ENCODE measurements at regions not wholly inside any gene's neighbourhood (a gene's known extent, or its start where the extent isn't known, plus 50 kb on each side); places are given as distances from the start of the nearest gene placed in this dataset.

DNA sequence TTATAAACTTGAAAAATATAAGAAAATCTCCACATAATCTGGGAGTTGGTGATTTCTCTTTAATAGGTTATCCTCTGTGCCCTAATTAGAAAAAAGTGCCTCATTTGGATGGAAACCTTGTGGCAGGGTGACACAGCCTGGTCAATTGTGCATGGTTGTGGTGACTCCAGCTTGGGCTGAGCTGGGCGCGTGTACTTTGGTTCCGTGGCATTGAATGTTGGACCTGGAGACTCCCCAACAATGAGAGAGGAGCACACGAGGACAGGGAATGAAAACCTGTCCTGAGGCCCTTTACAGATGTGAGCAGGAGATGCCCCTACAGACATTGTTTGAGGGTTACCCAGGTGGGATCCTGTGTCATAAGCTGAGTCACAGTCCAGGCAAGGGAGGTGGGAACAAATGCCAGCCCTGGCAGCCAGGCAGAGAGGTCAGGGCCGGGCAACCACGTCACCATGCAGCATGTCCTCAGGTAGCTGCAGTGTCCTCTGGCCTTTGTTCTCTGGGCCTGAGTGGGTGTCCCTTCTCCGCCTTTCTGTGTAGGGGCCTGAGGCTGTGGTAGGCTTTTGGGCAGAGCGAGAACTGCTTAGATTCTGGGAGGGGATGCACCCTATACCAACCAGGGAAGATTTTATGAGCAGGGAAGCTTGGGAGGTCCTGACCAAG is 147.4 kb upstream of the TBX20 start:
- TF ChIP-seq, protein P1, sequence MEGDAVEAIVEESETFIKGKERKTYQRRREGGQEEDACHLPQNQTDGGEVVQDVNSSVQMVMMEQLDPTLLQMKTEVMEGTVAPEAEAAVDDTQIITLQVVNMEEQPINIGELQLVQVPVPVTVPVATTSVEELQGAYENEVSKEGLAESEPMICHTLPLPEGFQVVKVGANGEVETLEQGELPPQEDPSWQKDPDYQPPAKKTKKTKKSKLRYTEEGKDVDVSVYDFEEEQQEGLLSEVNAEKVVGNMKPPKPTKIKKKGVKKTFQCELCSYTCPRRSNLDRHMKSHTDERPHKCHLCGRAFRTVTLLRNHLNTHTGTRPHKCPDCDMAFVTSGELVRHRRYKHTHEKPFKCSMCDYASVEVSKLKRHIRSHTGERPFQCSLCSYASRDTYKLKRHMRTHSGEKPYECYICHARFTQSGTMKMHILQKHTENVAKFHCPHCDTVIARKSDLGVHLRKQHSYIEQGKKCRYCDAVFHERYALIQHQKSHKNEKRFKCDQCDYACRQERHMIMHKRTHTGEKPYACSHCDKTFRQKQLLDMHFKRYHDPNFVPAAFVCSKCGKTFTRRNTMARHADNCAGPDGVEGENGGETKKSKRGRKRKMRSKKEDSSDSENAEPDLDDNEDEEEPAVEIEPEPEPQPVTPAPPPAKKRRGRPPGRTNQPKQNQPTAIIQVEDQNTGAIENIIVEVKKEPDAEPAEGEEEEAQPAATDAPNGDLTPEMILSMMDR (IDR thresholded peaks at IDR 0.05): no peak
- TF ChIP-seq POLR2A (IDR thresholded peaks at IDR 0.05) (no peak), POLR2AphosphoS5 (IDR thresholded peaks at IDR 0.05) (no peak), EP300 (IDR thresholded peaks at IDR 0.05) (no peak)

Data from sigmoid colon (tissue), 4 donors.